ENCODE measurements at regions not wholly inside any gene's neighbourhood (a gene's known extent, or its start where the extent isn't known, plus 50 kb on each side); places are given as distances from the start of the nearest gene placed in this dataset.

- Histone ChIP-seq H3K27me3 (ENCODE audit: control insufficient read depth, low read length) (peaks cover 21% of the 10 kb centered on the region), H3K4me3 (ENCODE audit: low read length) (no peak overlapping the region), H3K79me2 (ENCODE audit: control insufficient read depth, low read length) (no peaks in the 10 kb centered on the region), H3K36me3 (ENCODE audit: control insufficient read depth, low read length) (no peaks in the 10 kb centered on the region), H4K20me1 (ENCODE audit: control insufficient read depth, insufficient read depth, low read depth, low read length) (no peaks in the 10 kb centered on the region), H3K9me2 (replicated peaks; ENCODE audit: control insufficient read depth, low read length) (no peaks in the 10 kb centered on the region), H3K4me2 (ENCODE audit: low read length) (no peak overlapping the region), H3K4me1 (ENCODE audit: control insufficient read depth, low read length) (no peaks in the 10 kb centered on the region), H3K27ac (ENCODE audit: low read depth, low read length) (no peak overlapping the region), H3F3A (ENCODE audit: control insufficient read depth, insufficient read depth) (no peaks in the 10 kb centered on the region), H3K9me3 (ENCODE audit: control insufficient read depth, insufficient read depth, low read length) (no peaks in the 10 kb centered on the region)
- TF ChIP-seq EZH2phosphoT487 (IDR thresholded peaks at IDR 0.05; ENCODE audit: borderline replicate concordance, low read length) (no peak), CTCF (IDR thresholded peaks at IDR 0.05; ENCODE audit: low read depth, low read length, poor library complexity, severe bottlenecking) (no peak)
Observed at GRCh38 chr3:193943851-193944517, 192.0 kb upstream of the HES1 start.

- no peak for TF ChIP-seq EZH2phosphoT487 (IDR thresholded peaks at IDR 0.05; ENCODE audit: borderline replicate concordance, low read length)
- TF ChIP-seq CTCF (IDR thresholded peaks at IDR 0.05; ENCODE audit: low read depth, low read length, poor library complexity, severe bottlenecking) = no peak
- Histone ChIP-seq H3K27ac (ENCODE audit: low read depth, low read length) (no peak overlapping the region), H3K27me3 (ENCODE audit: control insufficient read depth, low read length) (peaks cover 18% of the 10 kb centered on the region), H3F3A (ENCODE audit: control insufficient read depth, insufficient read depth) (no peaks in the 10 kb centered on the region), H3K79me2 (ENCODE audit: control insufficient read depth, low read length) (no peaks in the 10 kb centered on the region), H3K9me3 (ENCODE audit: control insufficient read depth, insufficient read depth, low read length) (no peaks in the 10 kb centered on the region), H4K20me1 (ENCODE audit: control insufficient read depth, insufficient read depth, low read depth, low read length) (no peaks in the 10 kb centered on the region), H3K4me3 (ENCODE audit: low read length) (no peak overlapping the region), H3K4me2 (ENCODE audit: low read length) (no peak overlapping the region), H3K4me1 (ENCODE audit: control insufficient read depth, low read length) (no peaks in the 10 kb centered on the region), H3K36me3 (ENCODE audit: control insufficient read depth, low read length) (no peaks in the 10 kb centered on the region), H3K9me2 (replicated peaks; ENCODE audit: control insufficient read depth, low read length) (no peaks in the 10 kb centered on the region)
Observed at GRCh38 chr3:193944518-193944884, 191.4 kb upstream of the HES1 start.

GRCh38 chr3:193945143-193945542 lies 190.8 kb upstream of the HES1 start:
- H3K27me3 ChIP-seq (ENCODE audit: control insufficient read depth, low read length) = peaks cover 13% of the 10 kb centered on the region
- no peaks in the 10 kb centered on the region for H3K9me3 ChIP-seq (ENCODE audit: control insufficient read depth, insufficient read depth, low read length)

More at GRCh38 chr3:193945143-193945542, 190.8 kb upstream of the HES1 start:
- H3K79me2 ChIP-seq (ENCODE audit: control insufficient read depth, low read length) = no peaks in the 10 kb centered on the region
- no peak overlapping the region for H3K27ac ChIP-seq (ENCODE audit: low read depth, low read length)
- no peak overlapping the region for H3K4me3 ChIP-seq (ENCODE audit: low read length)
- no peak for TF ChIP-seq EZH2phosphoT487 (IDR thresholded peaks at IDR 0.05; ENCODE audit: borderline replicate concordance, low read length)
- TF ChIP-seq CTCF (IDR thresholded peaks at IDR 0.05; ENCODE audit: low read depth, low read length, poor library complexity, severe bottlenecking) = no peak
- H3K9me2 ChIP-seq (replicated peaks; ENCODE audit: control insufficient read depth, low read length) = no peaks in the 10 kb centered on the region
- H4K20me1 ChIP-seq (ENCODE audit: control insufficient read depth, insufficient read depth, low read depth, low read length) = no peaks in the 10 kb centered on the region
- H3K36me3 ChIP-seq (ENCODE audit: control insufficient read depth, low read length) = no peaks in the 10 kb centered on the region
- H3K4me2 ChIP-seq (ENCODE audit: low read length) = no peak overlapping the region
- no peaks in the 10 kb centered on the region for H3K4me1 ChIP-seq (ENCODE audit: control insufficient read depth, low read length)
- no peaks in the 10 kb centered on the region for H3F3A ChIP-seq (ENCODE audit: control insufficient read depth, insufficient read depth)
